ENCODE measurements at regions not wholly inside any gene's neighbourhood (a gene's known extent, or its start where the extent isn't known, plus 50 kb on each side); places are given as distances from the start of the nearest gene placed in this dataset.

DNA sequence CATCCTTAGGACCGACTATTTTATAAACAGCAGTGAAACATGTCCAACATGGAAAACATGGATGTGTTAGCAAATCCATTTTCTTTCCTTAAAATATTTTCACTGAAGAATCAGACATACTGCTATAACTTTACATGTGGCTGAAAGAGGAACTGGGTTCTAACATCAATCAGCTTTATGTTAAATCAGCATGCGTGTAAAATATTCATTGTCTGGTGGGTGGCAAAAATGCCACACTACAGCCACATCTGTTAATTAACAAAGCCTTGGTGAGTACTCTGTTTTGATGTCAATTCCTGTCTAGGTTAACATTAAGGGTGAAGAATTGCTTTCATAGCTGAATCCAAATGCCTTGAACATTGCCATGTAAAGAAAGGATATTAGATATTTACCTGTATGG is 222.6 kb upstream of the CEP162 start:
- H3K4me3 ChIP-seq (replicated peaks in 1 of 2; ENCODE audit: low read depth in 2 of 2, low read length in 2 of 2) = no peak overlapping the region
- TF ChIP-seq, protein P1, sequence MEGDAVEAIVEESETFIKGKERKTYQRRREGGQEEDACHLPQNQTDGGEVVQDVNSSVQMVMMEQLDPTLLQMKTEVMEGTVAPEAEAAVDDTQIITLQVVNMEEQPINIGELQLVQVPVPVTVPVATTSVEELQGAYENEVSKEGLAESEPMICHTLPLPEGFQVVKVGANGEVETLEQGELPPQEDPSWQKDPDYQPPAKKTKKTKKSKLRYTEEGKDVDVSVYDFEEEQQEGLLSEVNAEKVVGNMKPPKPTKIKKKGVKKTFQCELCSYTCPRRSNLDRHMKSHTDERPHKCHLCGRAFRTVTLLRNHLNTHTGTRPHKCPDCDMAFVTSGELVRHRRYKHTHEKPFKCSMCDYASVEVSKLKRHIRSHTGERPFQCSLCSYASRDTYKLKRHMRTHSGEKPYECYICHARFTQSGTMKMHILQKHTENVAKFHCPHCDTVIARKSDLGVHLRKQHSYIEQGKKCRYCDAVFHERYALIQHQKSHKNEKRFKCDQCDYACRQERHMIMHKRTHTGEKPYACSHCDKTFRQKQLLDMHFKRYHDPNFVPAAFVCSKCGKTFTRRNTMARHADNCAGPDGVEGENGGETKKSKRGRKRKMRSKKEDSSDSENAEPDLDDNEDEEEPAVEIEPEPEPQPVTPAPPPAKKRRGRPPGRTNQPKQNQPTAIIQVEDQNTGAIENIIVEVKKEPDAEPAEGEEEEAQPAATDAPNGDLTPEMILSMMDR (IDR thresholded peaks at IDR 0.05; ENCODE audit: low read depth, low read length) = no peak
- DNase-seq (ENCODE audit: low read depth in 2 of 2) = no peak

GRCh38 chr6:84449220-84449619 is 221.8 kb upstream of the CEP162 start:
- TF ChIP-seq, protein P1 (IDR thresholded peaks at IDR 0.05; ENCODE audit: low read depth, low read length) = no peak
- DNase-seq (ENCODE audit: low read depth in 2 of 2) = peak in 1 of 2 donors; percentile 75
- H3K4me3 ChIP-seq (replicated peaks in 1 of 2; ENCODE audit: low read depth in 2 of 2, low read length in 2 of 2) = no peak overlapping the region

DNA sequence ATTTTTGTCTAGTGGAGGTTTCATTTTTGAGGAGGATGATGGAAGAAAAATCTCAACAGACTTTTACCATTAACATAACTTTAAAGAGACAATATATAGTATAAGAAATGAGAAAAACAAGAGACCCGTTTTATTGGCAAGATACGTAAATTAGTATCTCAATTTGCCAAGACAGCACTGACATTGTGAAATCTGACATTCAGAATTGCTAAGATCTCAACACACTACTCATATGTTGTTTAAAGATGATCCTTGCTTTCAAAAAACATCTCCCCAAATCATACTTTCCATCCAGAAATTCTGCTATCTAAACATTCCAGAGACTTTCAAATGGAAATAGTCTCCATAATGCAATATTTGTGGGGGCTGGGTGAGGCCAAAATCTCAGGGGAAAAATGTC is 220.9 kb upstream of the CEP162 start:
- TF ChIP-seq, protein P1 (IDR thresholded peaks at IDR 0.05; ENCODE audit: low read depth, low read length) = no peak
- peak; percentile 31 to 38 for DNase-seq (ENCODE audit: low read depth in 2 of 2)
- H3K4me3 ChIP-seq (replicated peaks in 1 of 2; ENCODE audit: low read depth in 2 of 2, low read length in 2 of 2) = no peak overlapping the region

DNA sequence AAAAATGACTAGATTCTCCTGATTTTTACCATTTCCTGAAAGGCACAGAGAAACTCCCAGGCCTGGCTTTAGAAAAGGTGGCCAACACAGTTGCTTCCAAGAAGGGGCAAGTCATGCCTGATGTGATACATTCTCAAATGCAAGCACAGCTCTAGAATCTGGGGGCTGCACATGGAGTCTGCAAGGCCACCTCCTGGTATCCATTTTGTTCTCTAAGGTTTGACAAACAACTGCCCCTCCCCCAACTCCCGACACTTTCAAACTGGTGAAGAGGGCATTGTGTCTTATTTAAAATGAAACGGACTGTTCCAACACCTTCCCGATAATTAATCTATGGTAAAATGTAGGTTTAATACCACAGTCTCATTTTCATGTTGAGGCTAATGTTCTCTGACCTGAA is 220.2 kb upstream of the CEP162 start:
- no peak for DNase-seq (ENCODE audit: low read depth in 2 of 2)
- H3K4me3 ChIP-seq (replicated peaks in 1 of 2; ENCODE audit: low read depth in 2 of 2, low read length in 2 of 2) = no peak overlapping the region
- TF ChIP-seq, protein P1 (IDR thresholded peaks at IDR 0.05; ENCODE audit: low read depth, low read length) = no peak

- TF ChIP-seq, protein P1 (IDR thresholded peaks at IDR 0.05; ENCODE audit: low read depth, low read length) = no peak
- no peak for DNase-seq (ENCODE audit: low read depth in 2 of 2)
- H3K4me3 ChIP-seq (replicated peaks in 1 of 2; ENCODE audit: low read depth in 2 of 2, low read length in 2 of 2) = no peak overlapping the region
Measured at GRCh38 chr6:84445068-84445467, 217.6 kb upstream of the CEP162 start.

DNA sequence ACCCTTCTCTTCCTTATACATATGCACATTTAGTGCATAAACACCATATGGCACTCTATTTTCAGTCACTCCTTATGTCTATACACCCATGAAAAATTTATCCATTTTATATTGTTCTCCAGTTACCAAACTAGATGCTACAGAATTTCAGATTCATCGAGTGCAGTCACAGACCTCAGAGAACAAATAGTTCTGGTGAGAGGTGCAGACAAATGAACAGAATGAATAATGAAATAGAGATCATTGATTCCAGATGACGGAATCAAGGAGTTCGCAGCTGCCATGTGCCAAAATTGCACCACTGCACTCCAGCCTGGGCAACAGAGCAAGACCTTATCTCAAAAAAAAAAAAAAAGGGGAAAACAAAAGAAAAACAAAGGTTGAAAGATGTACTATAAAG is 214.8 kb upstream of the CEP162 start:
- TF ChIP-seq, protein P1 (IDR thresholded peaks at IDR 0.05; ENCODE audit: low read depth, low read length) = no peak
- DNase-seq (ENCODE audit: low read depth in 2 of 2) = peak in 1 of 2 donors; percentile 62

DNA sequence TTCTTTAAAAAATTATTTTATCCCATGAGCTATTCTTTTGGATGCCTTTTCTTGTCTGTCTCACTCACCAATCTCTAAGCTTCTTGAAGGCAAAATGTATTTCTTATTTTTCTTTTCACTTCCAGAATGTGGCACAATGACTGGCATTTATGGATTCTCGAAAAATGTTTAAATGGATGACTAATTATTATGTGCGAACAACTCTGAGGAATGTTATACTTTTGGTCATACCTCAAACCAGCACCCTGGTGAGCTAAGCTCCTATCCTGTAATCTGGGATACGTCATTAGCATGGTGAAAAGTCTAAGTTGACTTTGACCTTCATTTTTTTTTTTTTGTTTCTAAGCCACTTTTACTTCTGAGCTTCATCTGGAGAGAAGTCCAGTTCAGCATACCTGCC is 214.0 kb upstream of the CEP162 start:
- TF ChIP-seq, protein P1 (IDR thresholded peaks at IDR 0.05; ENCODE audit: low read depth, low read length) = no peak
- DNase-seq (ENCODE audit: low read depth in 2 of 2) = no peak
- no peak overlapping the region for H3K4me3 ChIP-seq (replicated peaks in 1 of 2; ENCODE audit: low read depth in 2 of 2, low read length in 2 of 2)

More for the DNA sequence above, 214.8 kb upstream of the CEP162 start:
- no peak overlapping the region for H3K4me3 ChIP-seq (replicated peaks in 1 of 2; ENCODE audit: low read depth in 2 of 2, low read length in 2 of 2)
